H1 (cell line): ENCODE measurements at regions not wholly inside any gene's neighbourhood (a gene's known extent, or its start where the extent isn't known, plus 50 kb on each side); places are given as distances from the start of the nearest gene placed in this dataset.

Experiments used
- CTCF ChIA-PET: fragments of 300-600 bp; sonication (Branson Sonifier 250); formaldehyde crosslinking; loops from one replicate; lab custom pipeline; 2021; ENCODE audit not compliant: partially characterized antibody; lab: Charles Lee
- POLR2A ChIA-PET: fragments of 300-600 bp; sonication (Branson Sonifier 250); formaldehyde crosslinking; loops from one replicate; lab custom pipeline; 2021; ENCODE audit warnings: inconsistent platforms; ENCODE audit not compliant: partially characterized antibody; lab: Charles Lee
- DNase-seq, 2 experiments: peaks; one replicate each; pipeline versions ENCODE4 v3.0.0 to v3.0.0-alpha.2; 2010 to 2022; ENCODE audit warnings: low spot score in 2 of 2, low read depth in 1 of 2, mixed read lengths in 1 of 2
- FAIRE-seq: peaks from 2 replicates; lab custom pipeline; 2011; peaks lifted over from hg19 to GRCh38; lab: Jason Lieb, UNC
- H2AFZ ChIP-seq: 2 replicates; pipeline ENCODE4 v1.8.1; 2012; ENCODE audit warnings: low read length, inconsistent platforms
- H2AK5ac ChIP-seq: 2 replicates; pipeline ENCODE4 v1.6.1; 2013; ENCODE audit warnings: low read depth, low read length
- H2BK120ac ChIP-seq: replicated peaks from 2 replicates; pipeline ENCODE3; 2013; ENCODE audit warnings: low read depth, low read length, inconsistent platforms
- H2BK12ac ChIP-seq: 2 replicates; pipeline ENCODE4 v1.6.1; 2013; ENCODE audit warnings: low read depth, low read length
- H2BK15ac ChIP-seq: 2 replicates; pipeline ENCODE4 v1.6.1; 2013; ENCODE audit warnings: low read length
- H2BK20ac ChIP-seq: 2 replicates; pipeline ENCODE4 v1.6.1; 2013; ENCODE audit warnings: low read length
- H2BK5ac ChIP-seq: 2 replicates; pipeline ENCODE4 v1.6.1; 2013; ENCODE audit warnings: low read depth, low read length
- H3K14ac ChIP-seq: 2 replicates; pipeline ENCODE4 v1.6.1; 2013; ENCODE audit warnings: inconsistent platforms; ENCODE audit not compliant: insufficient read length
- H3K18ac ChIP-seq: 2 replicates; pipeline ENCODE4 v1.6.1; 2013; ENCODE audit warnings: low read length; ENCODE audit errors: extremely low read depth
- H3K23ac ChIP-seq: 2 replicates; pipeline ENCODE4 v1.6.1; 2013; ENCODE audit warnings: inconsistent platforms; ENCODE audit not compliant: insufficient read length
- H3K23me2 ChIP-seq: 2 replicates; pipeline ENCODE4 v1.6.1; 2013; ENCODE audit warnings: low read depth, low read length
- H3K27ac ChIP-seq: 2 replicates; pipeline ENCODE4 v1.6.1; 2011; ENCODE audit warnings: low read depth, low read length, inconsistent platforms
- H3K27me3 ChIP-seq, 4 experiments: replicated peaks in 1 of 4; 1 replicate in 1 of 4; 2 replicates in 3 of 4; pipeline versions ENCODE4 v1.6.1 to v1.8.1; 2011 to 2013; ENCODE audit warnings: low read length in 3 of 4, mild to moderate bottlenecking in 3 of 4, inconsistent platforms in 2 of 4, mixed read lengths in 2 of 4, moderate library complexity in 1 of 4; ENCODE audit not compliant: control insufficient read depth in 3 of 4, insufficient read depth in 3 of 4; ENCODE audit errors: extremely low read depth in 1 of 4
- H3K36me3 ChIP-seq, 4 experiments: 2 replicates each; pipeline versions ENCODE4 v1.6.1 to v1.8.1; 2011 to 2013; ENCODE audit warnings: mild to moderate bottlenecking in 4 of 4, low read length in 3 of 4, moderate library complexity in 2 of 4, control low read depth in 1 of 4, inconsistent platforms in 1 of 4; ENCODE audit not compliant: insufficient read depth in 4 of 4, control insufficient read depth in 2 of 4
- H3K4ac ChIP-seq: replicated peaks from 2 replicates; pipeline ENCODE3; 2013; ENCODE audit warnings: low read length, low read depth, mixed read lengths, inconsistent platforms; ENCODE audit not compliant: insufficient read length
- H3K4me1 ChIP-seq, 4 experiments: replicated peaks in 1 of 4; 1 replicate in 1 of 4; 2 replicates in 3 of 4; pipeline versions ENCODE4 v1.6.1 to v1.8.1; 2011 to 2013; ENCODE audit warnings: low read length in 3 of 4, inconsistent platforms in 2 of 4, mixed read lengths in 1 of 4; ENCODE audit not compliant: insufficient read depth in 4 of 4, control insufficient read depth in 3 of 4
- H3K4me2 ChIP-seq, 2 experiments: 2 replicates each; pipeline versions ENCODE4 v1.6.1 to v1.8.1; 2011 to 2013; ENCODE audit warnings: low read depth in 2 of 2, low read length in 2 of 2, control low read depth in 1 of 2, inconsistent platforms in 1 of 2, mild to moderate bottlenecking in 1 of 2; ENCODE audit not compliant: insufficient read depth in 1 of 2
- H3K4me3 ChIP-seq, 4 experiments: fragments of 200-600, 300-600 bp in 1 of 4; sonication (generic), shearing (Covaris generic), sonication (Bioruptor Twin) in 1 of 4; 2 replicates each; pipeline versions ENCODE4 v1.5.1 to v1.8.1; 2011 to 2016; ENCODE audit warnings: low read length in 4 of 4, low read depth in 3 of 4, control low read depth in 2 of 4, inconsistent platforms in 2 of 4, mild to moderate bottlenecking in 2 of 4, mixed read lengths in 1 of 4, moderate library complexity in 1 of 4; ENCODE audit not compliant: insufficient read depth in 2 of 4; ENCODE audit errors: extremely low read depth in 1 of 4
- H3K56ac ChIP-seq: replicated peaks from 2 replicates; pipeline ENCODE3; 2013; ENCODE audit warnings: low read depth, mild to moderate bottlenecking, mixed read lengths, low read length, inconsistent platforms; ENCODE audit not compliant: insufficient read length
- H3K79me1 ChIP-seq: 2 replicates; pipeline ENCODE4 v1.6.1; 2013; ENCODE audit warnings: low read depth, low read length, control low read depth
- H3K79me2 ChIP-seq, 2 experiments: 2 replicates each; pipeline versions ENCODE4 v1.6.1 to v1.8.1; 2012 to 2013; ENCODE audit warnings: low read length in 2 of 2, mild to moderate bottlenecking in 2 of 2, inconsistent platforms in 1 of 2; ENCODE audit not compliant: insufficient read depth in 2 of 2, control insufficient read depth in 1 of 2
- H3K9ac ChIP-seq, 4 experiments: replicated peaks in 1 of 4; 1 replicate in 1 of 4; 2 replicates in 3 of 4; pipeline versions ENCODE4 v1.6.1 to v1.8.1; 2011 to 2013; ENCODE audit warnings: low read depth in 3 of 4, low read length in 3 of 4, control low read depth in 2 of 4, mild to moderate bottlenecking in 2 of 4, moderate library complexity in 2 of 4, inconsistent platforms in 1 of 4; ENCODE audit errors: extremely low read depth in 1 of 4
- H3K9me3 ChIP-seq, 2 experiments: 2 replicates each; pipeline versions ENCODE4 v1.6.1 to v1.8.1; 2012 to 2013; ENCODE audit warnings: mild to moderate bottlenecking in 2 of 2, moderate library complexity in 2 of 2, control low read depth in 1 of 2, inconsistent platforms in 1 of 2, low read depth in 1 of 2, low read length in 1 of 2, mixed read lengths in 1 of 2; ENCODE audit not compliant: insufficient read depth in 2 of 2
- H4K20me1 ChIP-seq, 2 experiments: replicated peaks in 1 of 2; 2 replicates each; pipeline versions ENCODE3 to v1.8.1; 2011 to 2013; ENCODE audit warnings: inconsistent platforms in 2 of 2, low read length in 2 of 2, mild to moderate bottlenecking in 1 of 2; ENCODE audit not compliant: insufficient read depth in 2 of 2, control insufficient read depth in 1 of 2
- H4K5ac ChIP-seq: 2 replicates; pipeline ENCODE4 v1.6.1; 2013; ENCODE audit warnings: low read length, low read depth, mixed read lengths, inconsistent platforms; ENCODE audit not compliant: insufficient read length
- H4K8ac ChIP-seq: 2 replicates; pipeline ENCODE4 v1.8.0; 2013; ENCODE audit warnings: mild to moderate bottlenecking, moderate library complexity, low read length, inconsistent platforms; ENCODE audit not compliant: insufficient read depth; ENCODE audit errors: extremely low read depth
- H4K91ac ChIP-seq: replicated peaks from 2 replicates; pipeline ENCODE3; 2013; ENCODE audit warnings: low read length, mixed read lengths, inconsistent platforms; ENCODE audit not compliant: insufficient read length
- GABPA ChIP-seq: IDR thresholded peaks from 2 replicates; pipeline ENCODE4 v1.6.1; 2011; ENCODE audit warnings: mild to moderate bottlenecking, low read length, moderate library complexity, borderline replicate concordance; ENCODE audit not compliant: insufficient read depth
- KDM5A ChIP-seq: fragments of 200-600 bp; IDR thresholded peaks from 2 replicates; pipeline ENCODE4 v1.7.1; 2012; ENCODE audit warnings: mild to moderate bottlenecking, low read length, inconsistent platforms, mixed read lengths
- PHF8 ChIP-seq: fragments of 200-600 bp; sonication (generic); conservative IDR thresholded peaks from 2 replicates; pipeline ENCODE4 v1.7.1; 2012; ENCODE audit warnings: low read depth, mild to moderate bottlenecking, inconsistent platforms, low read length, moderate library complexity
- TAF7 ChIP-seq: optimal IDR thresholded peaks from 2 replicates; pipeline ENCODE3; 2011; ENCODE audit warnings: low read depth, mild to moderate bottlenecking, inconsistent platforms, low read length, moderate library complexity, borderline replicate concordance
- TEAD4 ChIP-seq: IDR thresholded peaks from 2 replicates; pipeline ENCODE4 v1.6.1; 2012; ENCODE audit warnings: low read depth, low read length, inconsistent platforms, mixed read lengths
- WGBS, 2 experiments: shearing (Covaris generic) in 1 of 2; methylation state at CpG; one replicate each; pipeline versions ENCODE4 v1.1.6 to v1.1.7; 2013 to 2015; ENCODE audit warnings: low lambda C conversion rate in 2 of 2, mixed read lengths in 2 of 2, inconsistent platforms in 1 of 2, low coverage in 1 of 2, missing lambda C conversion rate in 1 of 2; ENCODE audit not compliant: insufficient replicate concordance in 2 of 2, insufficient coverage in 1 of 2, insufficient read length in 1 of 2; ENCODE audit errors: extremely low coverage in 1 of 2, missing lambda C conversion rate in 1 of 2; 5-methylcytosine and 5-hydroxymethylcytosine counted together

GRCh38 chr9:116007824-116008223, 145.8 kb upstream of the PAPPA start:
- H3K27me3 ChIP-seq = no peaks in the 10 kb centered on the region; a peak in 1 of 7 replicates
- no peak overlapping the region for H3K4me3 ChIP-seq
- no peak overlapping the region for H3K14ac ChIP-seq
- no peak overlapping the region for H2BK15ac ChIP-seq
- H3K4me2 ChIP-seq = no peak overlapping the region
- no peak overlapping the region for H2BK12ac ChIP-seq
- no peaks in the 10 kb centered on the region for H3K23me2 ChIP-seq
- no peaks in the 10 kb centered on the region for H3K79me1 ChIP-seq
- no peaks in the 10 kb centered on the region for H3K9me3 ChIP-seq
- no peak overlapping the region for H3K56ac ChIP-seq
- H2AK5ac ChIP-seq = no peak overlapping the region
- H4K20me1 ChIP-seq = no peaks in the 10 kb centered on the region
- no peaks in the 10 kb centered on the region for H3K79me2 ChIP-seq
- no peak overlapping the region for H3K27ac ChIP-seq
- FAIRE-seq (no peak), DNase-seq (no peak)
- H3K23ac ChIP-seq = no peak overlapping the region
- no peak overlapping the region for H2BK5ac ChIP-seq
- no peak overlapping the region for H4K5ac ChIP-seq
- 86% methylated on average over 2 of the region's 2 CpGs; no CpG with 5 or more reads in 1 of the 2 experiments for WGBS, 2 experiments
- no peak overlapping the region for H3K4ac ChIP-seq
- H3K4me1 ChIP-seq = no peaks in the 10 kb centered on the region
- no peak overlapping the region for H2AFZ ChIP-seq
- H4K91ac ChIP-seq = no peak overlapping the region
- H3K9ac ChIP-seq = no peak overlapping the region
- no peak overlapping the region for H2BK120ac ChIP-seq
- no peak overlapping the region for H2BK20ac ChIP-seq
- no peak overlapping the region for H4K8ac ChIP-seq
- CTCF ChIA-PET = interaction anchor here (0.9 kb wide), 1 partner anchor 125 kb away, joined by 3 read pairs; no protein-coding TSS in a partner anchor
- POLR2A ChIA-PET = no interaction called here
- no peak overlapping the region for H3K18ac ChIP-seq
- no peaks in the 10 kb centered on the region for H3K36me3 ChIP-seq
- TF ChIP-seq TEAD4 = no peak
- no peak for TF ChIP-seq GABPA
- no peak for TF ChIP-seq KDM5A
- no peak for TF ChIP-seq TAF7
- TF ChIP-seq PHF8 = no peak
